GM13976 (cell line): ENCODE measurements at regions not wholly inside any gene's neighbourhood (a gene's known extent, or its start where the extent isn't known, plus 50 kb on each side); places are given as distances from the start of the nearest gene placed in this dataset.

Source experiments
- DNase-seq: peaks from one replicate; pipeline ENCODE4 v3.0.0; 2012; ENCODE audit warnings: low spot score
- CTCF ChIP-seq: IDR thresholded peaks from 2 replicates; pipeline ENCODE4 v1.5.1; 2012; ENCODE audit warnings: borderline replicate concordance, mild to moderate bottlenecking; ENCODE audit not compliant: insufficient read depth; ENCODE audit errors: extremely low read depth, missing control alignments, control extremely low read depth
- in situ Hi-C: fragments of 300-500 bp; cut with MboI; formaldehyde crosslinking; loops from one replicate; pipeline ENCODE4 v1.12.0; 2022; ENCODE audit warnings: low sequenced_read_pairs, mixed read lengths, inconsistent platforms; ENCODE audit not compliant: unreplicated experiment

- TF ChIP-seq CTCF, result no peak
- in situ Hi-C loops, result no loop called here
- DNase-seq, result no peak
These were observed 123.8 kb upstream of the RPL38 start for GRCh38 chr17:74079537-74080300.

GRCh38 chr17:74080656-74081582, 122.6 kb upstream of the RPL38 start:
- no peak for DNase-seq
- TF ChIP-seq CTCF, result no peak
- in situ Hi-C loops, result no loop called here

GRCh38 chr17:74082886-74083285, 120.6 kb upstream of the RPL38 start:
- DNase-seq, result no peak
- in situ Hi-C loops, result no loop called here
- no peak for TF ChIP-seq CTCF

- no peak for DNase-seq
- TF ChIP-seq CTCF, result no peak
- in situ Hi-C loops, result no loop called here
These were observed 120.2 kb upstream of the RPL38 start for GRCh38 chr17:74083321-74083720.

GRCh38 chr17:74085434-74085833, 118.0 kb upstream of the RPL38 start:
- no peak for DNase-seq
- in situ Hi-C loops, result no loop called here
- no peak for TF ChIP-seq CTCF

GRCh38 chr17:74087002-74087585, 116.4 kb upstream of the RPL38 start:
- TF ChIP-seq CTCF, result no peak
- no peak for DNase-seq

More at GRCh38 chr17:74087002-74087585, 116.4 kb upstream of the RPL38 start:
- in situ Hi-C loops, result no loop called here
